ENCODE measurements at regions not wholly inside any gene's neighbourhood (a gene's known extent, or its start where the extent isn't known, plus 50 kb on each side); places are given as distances from the start of the nearest gene placed in this dataset.
A peak's percentile ranks its signal among the peaks of the same experiment; 100 is the strongest.

- DNase-seq: no peak
- intact Hi-C loops (cut with DNase I): no loop called here
These were observed 388.7 kb downstream of the NUAK1 start for GRCh38 chr12:105750096-105750495.

GRCh38 chr12:105754313-105754712 is 384.4 kb downstream of the NUAK1 start:
- intact Hi-C loops (cut with DNase I): no loop called here
- DNase-seq: no peak

GRCh38 chr12:105756961-105757360 is 381.8 kb downstream of the NUAK1 start:
- DNase-seq: no peak
- intact Hi-C loops (cut with DNase I): no loop called here

- no peak for DNase-seq
- intact Hi-C loops (cut with DNase I): no loop called here
These were observed 379.6 kb downstream of the NUAK1 start for GRCh38 chr12:105759149-105759548.

- intact Hi-C loops (cut with DNase I): no loop called here
- no peak for DNase-seq
These were observed 377.7 kb downstream of the NUAK1 start for GRCh38 chr12:105761075-105761474.

GRCh38 chr12:105764216-105764835 is 374.4 kb downstream of the NUAK1 start:
- DNase-seq: no peak
- intact Hi-C loops (cut with DNase I): no loop called here

- intact Hi-C loops (cut with DNase I): no loop called here
- DNase-seq: no peak
These were observed 373.4 kb downstream of the NUAK1 start for GRCh38 chr12:105765053-105766014.

GRCh38 chr12:105766029-105766428 is 372.7 kb downstream of the NUAK1 start:
- intact Hi-C loops (cut with DNase I): no loop called here
- DNase-seq: no peak

- DNase-seq: no peak
- intact Hi-C loops (cut with DNase I): no loop called here
These were observed 369.3 kb downstream of the NUAK1 start for GRCh38 chr12:105769486-105769885.

- intact Hi-C loops (cut with DNase I): no loop called here
These were observed 365.3 kb downstream of the NUAK1 start for GRCh38 chr12:105773471-105773870.

GRCh38 chr12:105774037-105774436 is 364.7 kb downstream of the NUAK1 start:
- intact Hi-C loops (cut with DNase I): no loop called here
- DNase-seq: no peak

More at GRCh38 chr12:105773471-105773870, 365.3 kb downstream of the NUAK1 start:
- peak in 20 of 42 donors; percentile 9 to 57 (median 22) for DNase-seq

- no peak for DNase-seq
- intact Hi-C loops (cut with DNase I): no loop called here
These were observed 363.4 kb downstream of the NUAK1 start for GRCh38 chr12:105775343-105775742.

GRCh38 chr12:105783983-105784947 is 354.5 kb downstream of the NUAK1 start:
- intact Hi-C loops (cut with DNase I): no loop called here
- no peak for DNase-seq

- intact Hi-C loops (cut with DNase I): no loop called here
- DNase-seq: no peak
These were observed 345.3 kb downstream of the NUAK1 start for GRCh38 chr12:105793421-105793820.

GRCh38 chr12:105798256-105798845 is 340.4 kb downstream of the NUAK1 start:
- intact Hi-C loops (cut with DNase I): no loop called here
- no peak for DNase-seq

- intact Hi-C loops (cut with DNase I): no loop called here
- no peak for DNase-seq
These were observed 339.7 kb downstream of the NUAK1 start for GRCh38 chr12:105799103-105799502.

GRCh38 chr12:105801351-105801750 is 337.4 kb downstream of the NUAK1 start:
- intact Hi-C loops (cut with DNase I): no loop called here
- no peak for DNase-seq

- DNase-seq: no peak
- intact Hi-C loops (cut with DNase I): no loop called here
These were observed 335.5 kb downstream of the NUAK1 start for GRCh38 chr12:105803292-105803691.
